Liver (tissue), 3 donors: ENCODE measurements at regions not wholly inside any gene's neighbourhood (a gene's known extent, or its start where the extent isn't known, plus 50 kb on each side); places are given as distances from the start of the nearest gene placed in this dataset.

Experiments
- EGR1 ChIP-seq, 2 donors: IDR thresholded peaks; 2 replicates each; pipeline ENCODE4 v1.6.1; 2016 to 2018; ENCODE audit warnings: antibody characterized with exemption in 2 of 2, low read depth in 2 of 2
- GABPA ChIP-seq, 2 donors: IDR thresholded peaks in 1 of 2; conservative IDR thresholded peaks in 1 of 2; 2 replicates each; pipeline ENCODE4 v1.6.1; 2016; ENCODE audit warnings: antibody characterized with exemption in 2 of 2, mild to moderate bottlenecking in 1 of 2, moderate library complexity in 1 of 2
- RAD21 ChIP-seq, 2 donors: IDR thresholded peaks; 2 replicates each; pipeline ENCODE4 v1.6.1; 2016; ENCODE audit warnings: antibody characterized with exemption in 2 of 2, mild to moderate bottlenecking in 2 of 2
- TAF1 ChIP-seq: conservative IDR thresholded peaks from 2 replicates; pipeline ENCODE4 v1.6.1; 2016; ENCODE audit warnings: antibody characterized with exemption, mild to moderate bottlenecking
- TF ChIP-seq, protein P1 (sequence below): fragments of 150-350 bp; IDR thresholded peaks from 2 replicates; pipeline ENCODE4 v1.5.1; 2017; ENCODE audit warnings: improper control_type of control experiment, low read depth, low read length; ENCODE audit not compliant: missing input control
- TF ChIP-seq, protein P2 (sequence below): IDR thresholded peaks from 2 replicates; pipeline ENCODE4 v1.6.1; 2016; ENCODE audit warnings: antibody characterized with exemption
- donor health status: healthy.
- donor health status: healthy.

DNA sequence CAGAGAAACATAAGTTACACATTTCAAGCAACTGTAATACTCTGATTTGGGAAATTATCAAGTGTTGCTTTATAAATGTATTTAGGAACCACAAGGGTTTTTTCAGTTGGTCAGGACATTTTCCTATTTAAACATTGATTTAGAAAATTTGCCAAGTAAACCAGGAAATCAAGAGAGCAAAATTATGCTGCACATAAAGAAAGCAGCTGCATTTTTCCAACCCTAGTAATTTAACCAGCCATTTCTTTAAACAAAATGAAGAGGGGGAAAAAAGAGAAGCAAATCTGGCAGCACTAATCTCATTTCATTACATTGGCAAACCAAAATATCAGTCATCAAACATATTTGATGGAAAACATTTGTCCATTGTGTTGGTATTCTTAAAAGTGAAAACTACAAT is 271.4 kb downstream of the TLE1 start:
- TF ChIP-seq, protein P1, sequence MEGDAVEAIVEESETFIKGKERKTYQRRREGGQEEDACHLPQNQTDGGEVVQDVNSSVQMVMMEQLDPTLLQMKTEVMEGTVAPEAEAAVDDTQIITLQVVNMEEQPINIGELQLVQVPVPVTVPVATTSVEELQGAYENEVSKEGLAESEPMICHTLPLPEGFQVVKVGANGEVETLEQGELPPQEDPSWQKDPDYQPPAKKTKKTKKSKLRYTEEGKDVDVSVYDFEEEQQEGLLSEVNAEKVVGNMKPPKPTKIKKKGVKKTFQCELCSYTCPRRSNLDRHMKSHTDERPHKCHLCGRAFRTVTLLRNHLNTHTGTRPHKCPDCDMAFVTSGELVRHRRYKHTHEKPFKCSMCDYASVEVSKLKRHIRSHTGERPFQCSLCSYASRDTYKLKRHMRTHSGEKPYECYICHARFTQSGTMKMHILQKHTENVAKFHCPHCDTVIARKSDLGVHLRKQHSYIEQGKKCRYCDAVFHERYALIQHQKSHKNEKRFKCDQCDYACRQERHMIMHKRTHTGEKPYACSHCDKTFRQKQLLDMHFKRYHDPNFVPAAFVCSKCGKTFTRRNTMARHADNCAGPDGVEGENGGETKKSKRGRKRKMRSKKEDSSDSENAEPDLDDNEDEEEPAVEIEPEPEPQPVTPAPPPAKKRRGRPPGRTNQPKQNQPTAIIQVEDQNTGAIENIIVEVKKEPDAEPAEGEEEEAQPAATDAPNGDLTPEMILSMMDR, result no peak
- TF ChIP-seq EGR1 (IDR thresholded peaks at IDR 0.05; ENCODE audit: low read depth in 2 of 2) (no peak), RAD21 (IDR thresholded peaks at IDR 0.05) (no peak), TAF1 (no peak), GABPA (IDR thresholded peaks at IDR 0.05 in 1 of 2, conservative IDR thresholded peaks at IDR 0.05 in 1 of 2) (no peak)
- TF ChIP-seq, protein P2, sequence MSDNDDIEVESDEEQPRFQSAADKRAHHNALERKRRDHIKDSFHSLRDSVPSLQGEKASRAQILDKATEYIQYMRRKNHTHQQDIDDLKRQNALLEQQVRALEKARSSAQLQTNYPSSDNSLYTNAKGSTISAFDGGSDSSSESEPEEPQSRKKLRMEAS, result no peak
